Activated T-cell treated with anti-CD3 and anti-CD28 coated beads, Interleukin-2, amount 50 U/mL, for 48 hours (primary cell): ENCODE measurements at regions not wholly inside any gene's neighbourhood (a gene's known extent, or its start where the extent isn't known, plus 50 kb on each side); places are given as distances from the start of the nearest gene placed in this dataset.

ENCODE experiments used
- DNase-seq, 2 experiments: peaks; one replicate each; pipeline ENCODE4 v3.0.0-alpha.2; 2020

- no peak for DNase-seq
Measured at GRCh38 chr7:42617071-42617765, 294.7 kb downstream of the C7orf25 start.

- DNase-seq: no peak
Measured at GRCh38 chr7:42614636-42615035, 297.2 kb downstream of the C7orf25 start.

GRCh38 chr7:42611961-42612360, 299.9 kb downstream of the C7orf25 start:
- no peak for DNase-seq

GRCh38 chr7:42611289-42611928, 300.5 kb downstream of the C7orf25 start:
- no peak for DNase-seq

GRCh38 chr7:42606193-42606905, 305.5 kb downstream of the C7orf25 start:
- no peak for DNase-seq

GRCh38 chr7:42605406-42606192, 306.3 kb downstream of the C7orf25 start:
- no peak for DNase-seq

GRCh38 chr7:42603496-42603895, 308.4 kb downstream of the C7orf25 start:
- DNase-seq: no peak

GRCh38 chr7:42597300-42597699, 314.6 kb downstream of the C7orf25 start:
- DNase-seq: no peak

GRCh38 chr7:42596737-42597136, 315.1 kb downstream of the C7orf25 start:
- DNase-seq: no peak

GRCh38 chr7:42593860-42594259, 318.0 kb downstream of the C7orf25 start:
- no peak for DNase-seq

- DNase-seq: no peak
Measured at GRCh38 chr7:42590771-42591310, 321.0 kb downstream of the C7orf25 start.

- DNase-seq: no peak
Measured at GRCh38 chr7:42588876-42589275, 323.0 kb downstream of the C7orf25 start.

- no peak for DNase-seq
Measured at GRCh38 chr7:42587806-42588205, 324.1 kb downstream of the C7orf25 start.

- no peak for DNase-seq
Measured at GRCh38 chr7:42580061-42580460, 331.8 kb downstream of the C7orf25 start.

- DNase-seq: no peak
Measured at GRCh38 chr7:42575171-42575570, 336.7 kb downstream of the C7orf25 start.

GRCh38 chr7:42574685-42575084, 337.2 kb downstream of the C7orf25 start:
- DNase-seq: no peak

GRCh38 chr7:42573881-42574672, 337.1 kb upstream of the GLI3 start:
- no peak for DNase-seq

GRCh38 chr7:42572561-42572960, 335.6 kb upstream of the GLI3 start:
- no peak for DNase-seq

GRCh38 chr7:42572056-42572455, 335.0 kb upstream of the GLI3 start:
- no peak for DNase-seq

- DNase-seq: no peak
Measured at GRCh38 chr7:42570944-42571343, 333.9 kb upstream of the GLI3 start.

- DNase-seq: no peak
Measured at GRCh38 chr7:42567051-42567450, 330.0 kb upstream of the GLI3 start.

- no peak for DNase-seq
Measured at GRCh38 chr7:42561797-42562196, 324.8 kb upstream of the GLI3 start.
